ENCODE measurements at regions not wholly inside any gene's neighbourhood (a gene's known extent, or its start where the extent isn't known, plus 50 kb on each side); places are given as distances from the start of the nearest gene placed in this dataset.

DNA sequence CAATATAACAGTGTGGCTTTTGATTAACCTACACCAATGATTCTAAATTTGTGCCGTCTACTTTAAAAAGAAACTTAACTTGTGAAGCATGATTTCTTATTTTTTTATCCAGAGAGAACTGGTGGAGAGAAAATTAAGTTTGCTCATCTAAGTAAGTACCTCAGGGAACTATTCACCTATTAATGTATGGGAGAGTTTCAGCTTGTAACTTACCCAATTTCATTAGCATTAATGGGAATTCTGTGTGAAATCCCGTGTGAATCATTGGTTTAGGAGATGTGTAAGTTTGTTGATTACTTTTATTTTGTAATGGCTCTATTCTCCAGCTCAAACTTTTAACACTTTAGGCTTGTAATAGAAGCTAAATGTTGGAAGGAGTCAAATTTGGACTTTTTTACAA is 1061.5 kb downstream of the TDRD15 start:
- no peak for TF ChIP-seq CTCF (IDR thresholded peaks at IDR 0.05; ENCODE audit: low read depth, low read length, poor library complexity, severe bottlenecking)
- no peak for TF ChIP-seq EZH2phosphoT487 (IDR thresholded peaks at IDR 0.05; ENCODE audit: borderline replicate concordance, low read length)
